ENCODE measurements at regions not wholly inside any gene's neighbourhood (a gene's known extent, or its start where the extent isn't known, plus 50 kb on each side); places are given as distances from the start of the nearest gene placed in this dataset.
A peak's percentile ranks its signal among the peaks of the same experiment; 100 is the strongest.

- H3K4me3 ChIP-seq: no peak overlapping the region
- in situ Hi-C loops (cut with MboI; ENCODE audit: low pct_ligation_motif_present in 1 of 4, low pct_unique_long_range_greater_than_20kb in 1 of 4, low sequenced_read_pairs in 3 of 4) (loop anchor here in 1 of 4 donors (10.0 kb wide), 1 partner anchor 60 kb away; no protein-coding TSS in a partner anchor), intact Hi-C loops (cut with DNase I; ENCODE audit: low total_unique reads) (no loop called here)
- no peaks in the 10 kb centered on the region for H3K36me3 ChIP-seq
- H3K9me3 ChIP-seq: no peaks in the 10 kb centered on the region
- TF ChIP-seq POLR2AphosphoS5 (IDR thresholded peaks at IDR 0.05): no peak
- TF ChIP-seq, protein P1, sequence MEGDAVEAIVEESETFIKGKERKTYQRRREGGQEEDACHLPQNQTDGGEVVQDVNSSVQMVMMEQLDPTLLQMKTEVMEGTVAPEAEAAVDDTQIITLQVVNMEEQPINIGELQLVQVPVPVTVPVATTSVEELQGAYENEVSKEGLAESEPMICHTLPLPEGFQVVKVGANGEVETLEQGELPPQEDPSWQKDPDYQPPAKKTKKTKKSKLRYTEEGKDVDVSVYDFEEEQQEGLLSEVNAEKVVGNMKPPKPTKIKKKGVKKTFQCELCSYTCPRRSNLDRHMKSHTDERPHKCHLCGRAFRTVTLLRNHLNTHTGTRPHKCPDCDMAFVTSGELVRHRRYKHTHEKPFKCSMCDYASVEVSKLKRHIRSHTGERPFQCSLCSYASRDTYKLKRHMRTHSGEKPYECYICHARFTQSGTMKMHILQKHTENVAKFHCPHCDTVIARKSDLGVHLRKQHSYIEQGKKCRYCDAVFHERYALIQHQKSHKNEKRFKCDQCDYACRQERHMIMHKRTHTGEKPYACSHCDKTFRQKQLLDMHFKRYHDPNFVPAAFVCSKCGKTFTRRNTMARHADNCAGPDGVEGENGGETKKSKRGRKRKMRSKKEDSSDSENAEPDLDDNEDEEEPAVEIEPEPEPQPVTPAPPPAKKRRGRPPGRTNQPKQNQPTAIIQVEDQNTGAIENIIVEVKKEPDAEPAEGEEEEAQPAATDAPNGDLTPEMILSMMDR (IDR thresholded peaks at IDR 0.05): no peak
- no peak for TF ChIP-seq EP300 (IDR thresholded peaks at IDR 0.05; ENCODE audit: low read depth)
- no peak for TF ChIP-seq POLR2A (IDR thresholded peaks at IDR 0.05)
- H3K27ac ChIP-seq: no peak overlapping the region
- WGBS, 2 donors (ENCODE audit: low coverage in 1 of 2): 83 to 88% methylated on average over 6 of the region's 6 CpGs
- no peaks in the 10 kb centered on the region for H3K27me3 ChIP-seq
- no peaks in the 10 kb centered on the region for H3K4me1 ChIP-seq
- DNase-seq: no peak
Observed at GRCh38 chr9:79885093-79885857, 313.5 kb downstream of the TLE4 start.

DNA sequence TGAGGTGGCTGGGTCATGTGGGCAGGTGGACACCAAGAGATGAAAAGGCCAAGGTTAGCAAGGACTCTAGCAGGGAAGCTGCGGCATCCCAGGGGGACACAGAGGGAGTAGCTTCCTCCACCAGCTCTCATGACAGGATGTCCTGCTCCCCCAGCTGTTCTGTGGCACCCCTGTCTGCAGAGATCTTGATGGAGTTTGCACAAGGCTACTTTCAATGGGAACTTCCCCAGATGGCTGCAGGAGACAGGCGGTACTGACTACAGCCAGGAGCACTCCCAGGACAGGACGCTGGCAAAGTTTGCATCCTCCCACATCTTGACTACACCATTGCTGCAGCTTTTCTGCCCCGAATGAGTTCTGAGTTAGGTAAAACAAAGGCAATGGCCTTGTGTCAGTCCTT lies 312.8 kb downstream of the TLE4 start:
- 0 to 61% methylated on average over 1 to 4 of the region's 4 CpGs for WGBS, 2 donors (ENCODE audit: low coverage in 1 of 2)
- DNase-seq: no peak
- TF ChIP-seq, protein P1 (IDR thresholded peaks at IDR 0.05): no peak
- no peak for TF ChIP-seq EP300 (IDR thresholded peaks at IDR 0.05; ENCODE audit: low read depth)
- TF ChIP-seq POLR2AphosphoS5 (IDR thresholded peaks at IDR 0.05): no peak
- no peak for TF ChIP-seq POLR2A (IDR thresholded peaks at IDR 0.05)
- no peak overlapping the region for H3K27ac ChIP-seq
- intact Hi-C loops (cut with DNase I; ENCODE audit: low total_unique reads): no loop called here
- H3K36me3 ChIP-seq: no peaks in the 10 kb centered on the region
- in situ Hi-C loops (cut with MboI; ENCODE audit: low pct_ligation_motif_present in 1 of 4, low pct_unique_long_range_greater_than_20kb in 1 of 4, low sequenced_read_pairs in 3 of 4): loop anchor here in 1 of 4 donors (10.0 kb wide), 1 partner anchor 60 kb away; no protein-coding TSS in a partner anchor
- no peak overlapping the region for H3K4me3 ChIP-seq
- no peaks in the 10 kb centered on the region for H3K9me3 ChIP-seq
- no peaks in the 10 kb centered on the region for H3K27me3 ChIP-seq
- no peaks in the 10 kb centered on the region for H3K4me1 ChIP-seq

- intact Hi-C loops (cut with DNase I; ENCODE audit: low total_unique reads) (no loop called here), in situ Hi-C loops (cut with MboI; ENCODE audit: low pct_ligation_motif_present in 1 of 4, low pct_unique_long_range_greater_than_20kb in 1 of 4, low sequenced_read_pairs in 3 of 4) (loop anchor here in 1 of 4 donors (10.0 kb wide), 1 partner anchor 58 kb away; no protein-coding TSS in a partner anchor)
- no peaks in the 10 kb centered on the region for H3K9me3 ChIP-seq
- H3K27ac ChIP-seq: no peak overlapping the region
- 57 to 81% methylated on average over 1 to 3 of the region's 3 CpGs for WGBS, 2 donors (ENCODE audit: low coverage in 1 of 2)
- TF ChIP-seq EP300 (IDR thresholded peaks at IDR 0.05; ENCODE audit: low read depth) (no peak), POLR2AphosphoS5 (IDR thresholded peaks at IDR 0.05) (no peak), POLR2A (IDR thresholded peaks at IDR 0.05) (no peak)
- TF ChIP-seq, protein P1 (IDR thresholded peaks at IDR 0.05): no peak
- no peaks in the 10 kb centered on the region for H3K36me3 ChIP-seq
- no peak overlapping the region for H3K4me3 ChIP-seq
- H3K27me3 ChIP-seq: no peaks in the 10 kb centered on the region
- peak; percentile 26 for DNase-seq
- H3K4me1 ChIP-seq: no peaks in the 10 kb centered on the region
Observed at GRCh38 chr9:79883073-79883645, 311.4 kb downstream of the TLE4 start.

DNA sequence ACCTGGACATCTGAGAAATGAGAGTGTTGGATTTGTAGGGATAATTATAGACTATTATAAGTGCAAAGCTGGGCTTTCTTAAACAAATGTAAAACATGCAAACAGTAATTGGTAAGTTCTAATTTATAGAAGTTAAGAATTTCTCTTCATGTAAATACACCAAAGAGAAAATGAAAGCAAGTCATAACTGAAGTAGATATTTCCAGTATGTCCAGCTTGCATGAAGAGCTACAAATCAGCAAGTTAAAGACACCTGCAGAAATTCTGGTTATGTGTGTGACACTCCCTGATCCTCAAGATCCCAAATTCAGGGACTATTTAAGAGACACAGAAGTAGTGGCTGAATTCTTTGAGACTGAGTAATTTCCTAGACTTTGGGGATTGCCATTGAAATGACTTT lies 308.9 kb downstream of the TLE4 start:
- TF ChIP-seq, protein P1 (IDR thresholded peaks at IDR 0.05): no peak
- TF ChIP-seq EP300 (IDR thresholded peaks at IDR 0.05; ENCODE audit: low read depth) (no peak), POLR2AphosphoS5 (IDR thresholded peaks at IDR 0.05) (no peak), POLR2A (IDR thresholded peaks at IDR 0.05) (no peak)
- no peak overlapping the region for H3K27ac ChIP-seq
- no peak overlapping the region for H3K4me3 ChIP-seq
- in situ Hi-C loops (cut with MboI; ENCODE audit: low pct_ligation_motif_present in 1 of 4, low pct_unique_long_range_greater_than_20kb in 1 of 4, low sequenced_read_pairs in 3 of 4) (loop anchor here in 1 of 4 donors (10.0 kb wide), 1 partner anchor 56 kb away; no protein-coding TSS in a partner anchor), intact Hi-C loops (cut with DNase I; ENCODE audit: low total_unique reads) (no loop called here)
- H3K4me1 ChIP-seq: no peaks in the 10 kb centered on the region
- H3K9me3 ChIP-seq: no peaks in the 10 kb centered on the region
- DNase-seq: no peak
- no peaks in the 10 kb centered on the region for H3K36me3 ChIP-seq
- no peaks in the 10 kb centered on the region for H3K27me3 ChIP-seq

All from transverse colon (tissue), 4 donors.